ENCODE measurements at regions not wholly inside any gene's neighbourhood (a gene's known extent, or its start where the extent isn't known, plus 50 kb on each side); places are given as distances from the start of the nearest gene placed in this dataset.
"Not testable (repeated sequence)": the region's sequence is repeated elsewhere in the genome, so short reads cannot be mapped to it uniquely, and the experiment has no call there.

GRCh38 chr17:30713805-30714204 is 110.7 kb downstream of the CRLF3 start:
- TF ChIP-seq CTCF, POLR2A (IDR thresholded peaks at IDR 0.05): not testable (repeated sequence)
